CD4-positive, alpha-beta T cell treated with Interleukin-6 at 100 ng/mL for 8 hours (primary cell): ENCODE measurements at regions not wholly inside any gene's neighbourhood (a gene's known extent, or its start where the extent isn't known, plus 50 kb on each side); places are given as distances from the start of the nearest gene placed in this dataset.

Experiments
- DNase-seq: peaks from one replicate; pipeline ENCODE4 v3.0.0-alpha.2; 2020; ENCODE audit warnings: mixed read lengths, low spot score

DNA sequence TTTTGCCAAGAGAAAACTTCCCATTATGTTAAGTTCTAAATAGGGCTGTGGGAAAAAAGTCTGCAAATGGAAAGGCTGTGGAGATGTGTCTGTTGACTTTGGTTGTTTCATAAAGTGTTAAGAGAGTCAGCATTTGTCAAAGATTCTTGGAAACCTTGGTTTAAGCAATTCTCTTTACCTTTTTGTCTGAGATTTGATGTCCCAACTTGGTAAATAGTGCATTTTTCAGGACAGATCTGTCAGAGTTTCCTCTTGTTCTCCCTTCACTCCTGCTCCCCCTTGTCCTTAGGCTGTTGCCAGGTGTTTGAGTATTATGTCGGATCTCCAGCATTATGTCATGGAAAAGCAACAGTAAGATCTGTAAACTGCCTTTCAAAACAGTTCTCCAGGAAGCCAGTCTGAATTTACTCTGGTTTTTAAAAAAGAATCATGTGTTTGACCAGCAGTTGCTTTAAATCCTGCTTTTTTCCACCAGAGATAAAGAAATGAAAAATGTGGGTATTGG is 79.1 kb upstream of the ADAMTSL1 start:
- no peak for DNase-seq

DNA sequence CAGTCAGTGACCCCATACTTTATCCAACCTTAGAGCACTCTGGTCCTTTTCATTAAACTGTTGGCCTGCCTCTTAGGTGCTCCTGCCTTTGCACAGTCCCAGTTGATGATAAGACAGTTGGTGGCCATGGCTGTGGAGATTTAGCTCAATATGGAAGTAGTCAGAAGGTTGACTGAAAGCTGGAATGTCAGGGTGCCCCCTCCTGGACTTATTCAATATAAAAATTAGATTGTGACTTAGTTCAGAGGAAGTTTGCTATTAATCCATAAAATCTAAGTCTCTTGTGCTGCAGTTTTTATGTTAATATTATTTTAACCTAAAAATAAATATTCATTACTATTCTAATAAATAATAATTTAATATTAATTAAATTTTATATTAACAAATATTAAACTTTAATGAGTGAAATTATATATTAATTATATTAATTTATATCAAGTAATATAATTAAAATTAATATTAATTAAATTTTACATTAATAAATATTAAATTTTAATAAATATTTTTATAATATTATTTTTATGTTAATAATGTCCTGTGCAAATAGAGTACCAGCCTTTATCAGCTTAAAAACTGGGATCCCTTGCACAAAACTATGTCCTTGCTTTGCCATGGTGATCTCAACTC is 77.7 kb upstream of the ADAMTSL1 start:
- no peak for DNase-seq

DNA sequence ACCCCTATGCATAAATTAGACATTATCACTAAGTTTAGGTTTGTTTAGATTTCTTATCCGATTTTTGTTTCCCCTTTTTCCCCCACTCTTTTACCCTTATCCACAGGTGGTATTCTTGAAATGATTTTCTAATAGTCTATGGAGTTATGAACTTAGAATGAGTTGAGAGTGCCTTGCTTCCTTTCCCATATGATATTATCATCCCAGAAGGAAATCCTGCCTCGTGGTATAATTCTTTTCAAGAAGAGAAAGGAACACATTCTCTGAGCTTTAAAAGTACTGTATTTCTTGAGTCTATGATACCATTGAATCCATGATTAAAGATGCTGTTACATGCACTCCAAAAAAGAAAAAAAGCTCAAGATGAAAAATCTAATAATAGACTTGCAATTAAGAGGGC is 76.9 kb upstream of the ADAMTSL1 start:
- no peak for DNase-seq

DNA sequence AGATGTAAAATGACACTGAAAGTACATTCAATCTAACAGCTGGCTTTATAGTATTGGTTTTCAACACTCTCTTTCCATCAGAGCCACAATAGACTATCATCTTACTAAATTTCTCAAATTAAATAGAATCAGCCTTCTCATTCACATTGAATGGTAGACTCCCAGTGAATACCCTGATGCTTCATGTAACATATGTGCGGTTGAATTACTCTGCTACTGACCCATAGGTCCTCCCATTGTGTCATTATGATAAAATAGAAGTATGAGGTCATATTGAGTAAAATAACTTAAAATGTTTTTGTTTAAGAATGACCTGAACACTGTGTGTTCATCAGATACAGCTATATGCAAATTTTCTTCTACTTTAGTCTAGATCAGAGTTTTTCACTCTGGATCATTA is 75.9 kb upstream of the ADAMTSL1 start:
- DNase-seq = no peak

DNA sequence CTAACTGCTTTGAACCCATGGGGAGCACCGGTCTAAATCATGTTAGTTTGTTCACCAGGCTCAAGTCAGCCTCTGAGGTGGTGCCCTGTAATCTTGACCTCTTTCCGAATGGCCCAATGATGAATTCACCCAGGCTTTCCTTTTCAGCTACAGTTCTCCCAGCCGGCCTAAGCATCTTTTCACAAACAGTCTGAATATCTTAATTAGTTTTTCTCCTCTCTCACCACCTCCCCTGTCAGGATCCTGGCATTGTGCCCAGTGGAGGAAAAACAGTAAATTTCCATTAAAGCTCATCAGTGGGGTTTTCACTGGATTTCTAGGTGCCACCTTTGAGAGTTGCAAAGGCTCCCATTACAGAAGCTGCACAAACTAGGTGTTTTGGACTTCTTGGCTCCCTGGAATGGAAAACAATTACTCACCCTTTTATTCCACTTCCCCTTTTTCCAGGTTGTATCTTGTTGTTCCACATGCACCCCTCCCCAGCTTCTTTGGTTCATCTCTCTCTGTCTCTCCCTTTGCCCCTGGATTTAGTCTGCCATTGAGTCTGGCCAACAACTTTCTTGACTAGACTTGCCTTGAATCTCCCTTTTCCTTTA is 69.4 kb upstream of the ADAMTSL1 start:
- DNase-seq = no peak

DNA sequence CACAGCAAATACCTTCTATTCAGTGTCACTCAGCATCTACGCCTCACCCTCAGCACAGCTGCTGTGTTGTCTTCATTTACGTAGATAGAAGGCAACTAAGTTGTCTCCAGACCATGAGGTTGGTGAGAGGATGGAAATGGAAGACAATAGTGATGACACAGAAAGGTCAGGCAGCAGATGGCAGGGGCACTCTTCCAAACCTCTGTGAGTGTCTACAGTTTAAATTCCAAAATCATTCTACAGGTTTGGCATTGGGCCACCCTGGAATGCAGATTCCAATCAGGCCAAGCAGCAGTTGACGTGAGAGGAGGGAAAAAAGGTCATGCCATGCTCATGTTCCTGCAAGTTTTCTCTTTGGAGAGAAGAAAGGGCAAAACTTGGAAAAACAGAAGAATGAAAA is 68.7 kb upstream of the ADAMTSL1 start:
- no peak for DNase-seq

DNA sequence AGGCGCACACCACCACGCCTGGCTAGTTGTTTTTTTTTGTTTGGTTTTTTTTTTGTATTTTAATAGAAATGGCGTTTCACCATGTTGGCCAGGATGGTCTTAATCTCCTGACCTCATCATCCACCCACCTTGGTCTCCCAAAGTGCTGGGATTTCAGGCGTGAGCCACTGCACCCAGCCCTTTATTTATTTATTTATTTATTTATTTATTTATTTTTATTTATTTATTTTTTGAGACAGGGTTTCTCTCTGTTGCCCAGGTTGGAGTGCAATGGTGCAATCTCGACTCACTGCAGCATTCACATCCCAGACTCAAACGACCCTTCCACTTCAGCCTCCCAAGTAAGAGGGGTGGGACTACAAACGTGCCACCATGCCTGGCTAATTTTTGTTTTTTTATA is 63.0 kb upstream of the ADAMTSL1 start:
- no peak for DNase-seq

DNA sequence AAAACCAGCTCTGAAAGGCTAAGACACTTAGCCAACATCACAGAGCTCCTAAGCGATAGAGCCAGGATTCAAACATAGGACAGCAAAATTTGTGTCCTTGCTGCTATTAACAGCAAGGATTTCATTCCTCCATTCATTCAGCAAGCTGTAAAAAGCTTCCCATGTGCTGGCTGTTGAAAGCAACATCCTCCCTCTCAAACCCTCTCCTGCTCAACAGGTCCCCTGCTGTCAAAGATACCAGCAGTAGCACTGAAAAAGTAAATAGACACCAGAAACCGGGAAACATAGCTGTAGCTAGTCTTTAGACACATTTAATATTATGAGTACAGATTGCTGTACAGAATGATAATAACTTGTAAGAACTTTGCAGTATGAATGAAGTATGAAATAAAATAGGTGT is 52.6 kb upstream of the ADAMTSL1 start:
- DNase-seq = no peak

DNA sequence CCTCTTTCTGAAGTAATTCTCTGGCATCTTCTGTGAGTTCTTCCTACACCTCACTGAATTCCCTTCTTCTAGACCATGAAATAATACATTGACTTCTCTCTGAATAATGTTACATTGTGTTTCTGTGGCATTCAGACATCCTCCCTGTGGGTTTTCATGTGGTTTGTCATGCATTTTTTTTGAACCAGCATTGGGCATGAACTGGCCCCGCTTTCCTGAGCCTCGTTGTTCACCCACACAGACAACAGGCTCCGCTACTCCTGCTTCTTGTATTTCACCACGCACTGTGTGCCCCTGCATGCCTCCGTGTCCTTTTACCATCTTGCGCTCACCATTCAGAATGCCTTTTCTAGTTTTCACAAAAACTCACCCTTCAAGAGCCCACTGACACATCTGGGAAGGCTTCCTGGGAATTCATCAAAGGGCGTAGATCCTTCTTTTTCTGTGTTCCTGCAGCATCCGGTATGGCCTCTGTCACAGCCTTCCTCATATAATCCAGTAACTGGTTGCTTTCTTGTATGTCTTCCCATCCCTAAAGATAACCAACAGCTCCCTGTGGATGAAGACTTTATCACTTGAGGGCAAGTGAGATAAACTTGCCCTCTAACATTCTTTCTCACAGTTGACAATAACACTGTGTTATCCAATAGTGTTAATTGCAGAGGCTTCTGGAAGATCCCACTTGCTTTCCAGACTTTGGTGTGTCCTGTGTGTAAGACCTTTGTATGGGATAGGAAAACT is 51.5 kb upstream of the ADAMTSL1 start:
- DNase-seq = no peak

DNA sequence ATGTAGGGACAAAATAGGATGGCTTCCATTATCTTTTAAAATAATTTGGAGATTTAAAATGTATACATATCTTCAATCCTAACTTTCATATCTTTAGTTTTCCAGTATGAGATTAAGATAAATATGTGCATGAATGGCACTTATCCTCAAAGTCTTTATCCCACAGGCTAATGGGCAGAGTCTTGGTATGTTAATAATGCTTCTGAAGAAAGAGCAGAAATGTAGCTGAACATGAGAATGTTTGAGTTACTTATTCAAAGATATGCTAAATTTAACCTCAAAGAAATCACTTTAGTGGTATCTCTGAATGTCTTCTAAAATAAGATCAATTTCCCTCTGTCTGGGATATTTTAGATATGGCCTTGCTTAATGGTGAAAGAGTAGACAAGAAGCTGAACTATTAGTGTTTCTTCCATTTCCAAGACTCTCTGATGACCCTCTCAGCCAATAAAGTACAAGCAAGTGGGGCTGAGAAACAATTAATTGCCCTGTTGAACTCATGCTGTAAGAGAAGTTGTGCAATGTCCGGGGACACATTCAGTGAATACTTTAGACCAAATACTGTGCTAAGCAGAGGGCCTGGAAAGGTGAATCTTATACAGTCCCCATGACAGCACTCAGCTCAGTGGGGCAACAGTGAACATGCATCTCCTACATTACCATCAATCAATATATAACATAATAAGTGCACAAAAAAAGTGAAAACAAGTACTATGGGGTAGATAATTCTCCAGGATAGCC is 50.0 kb upstream of the ADAMTSL1 start:
- DNase-seq = no peak
